ENCODE measurements at regions not wholly inside any gene's neighbourhood (a gene's known extent, or its start where the extent isn't known, plus 50 kb on each side); places are given as distances from the start of the nearest gene placed in this dataset.
A peak's percentile ranks its signal among the peaks of the same experiment; 100 is the strongest.

- Histone ChIP-seq H3K4me2 (ENCODE audit: extremely low read depth, insufficient read depth, low read length) (no peak overlapping the region), H3K9me3 (ENCODE audit: control insufficient read depth, insufficient read depth, low read depth, low read length) (no peaks in the 10 kb centered on the region), H3K9ac (ENCODE audit: insufficient read depth, low read length) (no peak overlapping the region), H3K27ac (ENCODE audit: insufficient read depth, low read length) (no peak overlapping the region), H3K27me3 (ENCODE audit: control insufficient read depth, insufficient read depth, low read length) (no peaks in the 10 kb centered on the region), H3K4me1 (ENCODE audit: control insufficient read depth, extremely low read depth, insufficient read depth, low read length) (no peaks in the 10 kb centered on the region), H4K20me1 (ENCODE audit: control insufficient read depth, extremely low read depth, insufficient read depth, low read length) (no peaks in the 10 kb centered on the region), H3K36me3 (ENCODE audit: control insufficient read depth, insufficient read depth, low read length) (no peaks in the 10 kb centered on the region), H3K4me3 (replicated peaks in 1 of 4; ENCODE audit: control extremely low read depth in 1 of 4, insufficient read depth in 1 of 4, low read depth in 3 of 4, low read length in 4 of 4) (no peak overlapping the region), H3K79me2 (ENCODE audit: control insufficient read depth, insufficient read depth, low read length) (no peaks in the 10 kb centered on the region), H2AFZ (ENCODE audit: low read length) (no peak overlapping the region)
- DNase-seq (ENCODE audit: low read depth in 2 of 2), result peak in 1 of 2 donors; percentile 7
- TF ChIP-seq CTCF (conservative IDR thresholded peaks at IDR 0.05 in 1 of 2, IDR thresholded peaks at IDR 0.05 in 1 of 2; ENCODE audit: low read depth in 1 of 2, low read length in 2 of 2) (no peak), EZH2 (IDR thresholded peaks at IDR 0.05; ENCODE audit: low read length, missing control alignments) (no peak)
Observed at GRCh38 chr3:180749796-180750195, 70.5 kb upstream of the CCDC39 start.

GRCh38 chr3:180755556-180755955, 76.3 kb upstream of the CCDC39 start:
- no peak for DNase-seq (ENCODE audit: low read depth in 2 of 2)
- H3K27me3 ChIP-seq (ENCODE audit: control insufficient read depth, insufficient read depth, low read length), result no peaks in the 10 kb centered on the region
- TF ChIP-seq EZH2 (IDR thresholded peaks at IDR 0.05; ENCODE audit: low read length, missing control alignments) (no peak), CTCF (conservative IDR thresholded peaks at IDR 0.05 in 1 of 2, IDR thresholded peaks at IDR 0.05 in 1 of 2; ENCODE audit: low read depth in 1 of 2, low read length in 2 of 2) (no peak)
- no peaks in the 10 kb centered on the region for H4K20me1 ChIP-seq (ENCODE audit: control insufficient read depth, extremely low read depth, insufficient read depth, low read length)
- no peak overlapping the region for H3K4me3 ChIP-seq (replicated peaks in 1 of 4; ENCODE audit: control extremely low read depth in 1 of 4, insufficient read depth in 1 of 4, low read depth in 3 of 4, low read length in 4 of 4)
- no peaks in the 10 kb centered on the region for H3K36me3 ChIP-seq (ENCODE audit: control insufficient read depth, insufficient read depth, low read length)
- H2AFZ ChIP-seq (ENCODE audit: low read length), result no peak overlapping the region
- no peaks in the 10 kb centered on the region for H3K9me3 ChIP-seq (ENCODE audit: control insufficient read depth, insufficient read depth, low read depth, low read length)
- H3K27ac ChIP-seq (ENCODE audit: insufficient read depth, low read length), result no peak overlapping the region
- no peak overlapping the region for H3K9ac ChIP-seq (ENCODE audit: insufficient read depth, low read length)
- no peaks in the 10 kb centered on the region for H3K4me1 ChIP-seq (ENCODE audit: control insufficient read depth, extremely low read depth, insufficient read depth, low read length)
- no peaks in the 10 kb centered on the region for H3K79me2 ChIP-seq (ENCODE audit: control insufficient read depth, insufficient read depth, low read length)
- H3K4me2 ChIP-seq (ENCODE audit: extremely low read depth, insufficient read depth, low read length), result no peak overlapping the region

- no peak overlapping the region for H3K9ac ChIP-seq (ENCODE audit: insufficient read depth, low read length)
- no peaks in the 10 kb centered on the region for H3K9me3 ChIP-seq (ENCODE audit: control insufficient read depth, insufficient read depth, low read depth, low read length)
- H3K4me2 ChIP-seq (ENCODE audit: extremely low read depth, insufficient read depth, low read length), result no peak overlapping the region
- H3K4me3 ChIP-seq (replicated peaks in 1 of 4; ENCODE audit: control extremely low read depth in 1 of 4, insufficient read depth in 1 of 4, low read depth in 3 of 4, low read length in 4 of 4), result no peak overlapping the region
- no peaks in the 10 kb centered on the region for H3K27me3 ChIP-seq (ENCODE audit: control insufficient read depth, insufficient read depth, low read length)
- H3K27ac ChIP-seq (ENCODE audit: insufficient read depth, low read length), result no peak overlapping the region
- H3K4me1 ChIP-seq (ENCODE audit: control insufficient read depth, extremely low read depth, insufficient read depth, low read length), result no peaks in the 10 kb centered on the region
- no peak overlapping the region for H2AFZ ChIP-seq (ENCODE audit: low read length)
- DNase-seq (ENCODE audit: low read depth in 2 of 2), result no peak
- no peaks in the 10 kb centered on the region for H4K20me1 ChIP-seq (ENCODE audit: control insufficient read depth, extremely low read depth, insufficient read depth, low read length)
- TF ChIP-seq CTCF (conservative IDR thresholded peaks at IDR 0.05 in 1 of 2, IDR thresholded peaks at IDR 0.05 in 1 of 2; ENCODE audit: low read depth in 1 of 2, low read length in 2 of 2) (no peak), EZH2 (IDR thresholded peaks at IDR 0.05; ENCODE audit: low read length, missing control alignments) (no peak)
- H3K79me2 ChIP-seq (ENCODE audit: control insufficient read depth, insufficient read depth, low read length), result no peaks in the 10 kb centered on the region
- H3K36me3 ChIP-seq (ENCODE audit: control insufficient read depth, insufficient read depth, low read length), result no peaks in the 10 kb centered on the region
Observed at GRCh38 chr3:180762866-180763265, 83.6 kb upstream of the CCDC39 start.

Measured in fibroblast of lung (primary cell).